Upper lobe of left lung (tissue), 4 donors: ENCODE measurements at regions not wholly inside any gene's neighbourhood (a gene's known extent, or its start where the extent isn't known, plus 50 kb on each side); places are given as distances from the start of the nearest gene placed in this dataset.

Source experiments
- CTCF ChIP-seq, 6 experiments: fragments of 450-650 bp in 4 of 6; fragments of 200-600 bp in 2 of 6; sonication (generic) in 2 of 6; IDR thresholded peaks; one replicate each; pipeline ENCODE4 v1.5.1; 2016 to 2019; ENCODE audit warnings: antibody characterized with exemption in 6 of 6
- EP300 ChIP-seq, 4 donors: sonication (generic); formaldehyde crosslinking; IDR thresholded peaks; one replicate each; pipeline ENCODE4 v1.5.1; 2017; ENCODE audit warnings: antibody characterized with exemption in 4 of 4, control low read depth in 2 of 4
- POLR2AphosphoS5 ChIP-seq, 2 donors: sonication (generic); formaldehyde crosslinking; IDR thresholded peaks; one replicate each; pipeline ENCODE4 v1.5.1; 2017; ENCODE audit warnings: antibody characterized with exemption in 2 of 2

GRCh38 chr2:147490401-147491261 is 354.2 kb upstream of the ACVR2A start:
- TF ChIP-seq CTCF (IDR thresholded peaks at IDR 0.05): no peak
- TF ChIP-seq EP300 (IDR thresholded peaks at IDR 0.05): no peak
- TF ChIP-seq POLR2AphosphoS5 (IDR thresholded peaks at IDR 0.05): no peak
